Left ventricle myocardium superior (tissue), 1 donor: ENCODE measurements at regions not wholly inside any gene's neighbourhood (a gene's known extent, or its start where the extent isn't known, plus 50 kb on each side); places are given as distances from the start of the nearest gene placed in this dataset.

Experiments
- ATAC-seq: fragments of 200-7000 bp; cut with Tn5 transposase; one replicate; pipeline ENCODE4 v1.9.1; 2020; ENCODE audit warnings: mild to moderate bottlenecking, moderate library complexity
- DNase-seq: peaks from one replicate; pipeline ENCODE4 v3.0.0-alpha.2; 2020
- intact Hi-C: fragments of 100-400 bp; cut with micrococcal nuclease; formaldehyde crosslinking; loops from one replicate; pipeline ENCODE4 v1.11.0; 2022
- donor health status: DM: no; HTN: yes; CAD: no; lungs with severe emphysema.

GRCh38 chr2:71813807-71814470, 333.7 kb downstream of the CYP26B1 start:
- no peak for ATAC-seq
- intact Hi-C loops: no loop called here
- no peak for DNase-seq

GRCh38 chr2:71813315-71813714, 334.3 kb downstream of the CYP26B1 start:
- no peak for ATAC-seq
- intact Hi-C loops: no loop called here
- no peak for DNase-seq

- ATAC-seq (no peak), DNase-seq (no peak)
- intact Hi-C loops: no loop called here
Measured at GRCh38 chr2:71812736-71813135, 334.9 kb downstream of the CYP26B1 start.

GRCh38 chr2:71811726-71812125, 335.9 kb downstream of the CYP26B1 start:
- DNase-seq (no peak), ATAC-seq (no peak)
- intact Hi-C loops: no loop called here

- ATAC-seq: no peak
- DNase-seq: no peak
- intact Hi-C loops: no loop called here
Measured at GRCh38 chr2:71811157-71811556, 336.5 kb downstream of the CYP26B1 start.

GRCh38 chr2:71807581-71808451, 339.8 kb downstream of the CYP26B1 start:
- DNase-seq: peak; percentile 84
- intact Hi-C loops: no loop called here
- peak; percentile 97 for ATAC-seq

GRCh38 chr2:71806432-71806831, 341.2 kb downstream of the CYP26B1 start:
- no peak for DNase-seq
- intact Hi-C loops: no loop called here
- no peak for ATAC-seq

- ATAC-seq (no peak), DNase-seq (no peak)
- intact Hi-C loops: no loop called here
Measured at GRCh38 chr2:71804281-71804751, 343.3 kb downstream of the CYP26B1 start.

- DNase-seq: no peak
- no peak for ATAC-seq
- intact Hi-C loops: no loop called here
Measured at GRCh38 chr2:71803398-71803797, 344.3 kb downstream of the CYP26B1 start.

GRCh38 chr2:71802556-71802955, 345.1 kb downstream of the CYP26B1 start:
- intact Hi-C loops: no loop called here
- no peak for DNase-seq
- ATAC-seq: no peak

GRCh38 chr2:71801969-71802368, 345.7 kb downstream of the CYP26B1 start:
- DNase-seq (peak; percentile 81), ATAC-seq (peak; percentile 85)
- intact Hi-C loops: no loop called here

GRCh38 chr2:71801556-71801955, 346.1 kb downstream of the CYP26B1 start:
- ATAC-seq (no peak), DNase-seq (no peak)
- intact Hi-C loops: no loop called here

GRCh38 chr2:71800851-71801250, 346.8 kb downstream of the CYP26B1 start:
- no peak for ATAC-seq

GRCh38 chr2:71800106-71800809, 346.9 kb downstream of the DYSF start:
- DNase-seq: no peak
- intact Hi-C loops: no loop called here

More at GRCh38 chr2:71800851-71801250, 346.8 kb downstream of the CYP26B1 start:
- intact Hi-C loops: no loop called here
- no peak for DNase-seq

GRCh38 chr2:71799013-71799575, 345.7 kb downstream of the DYSF start:
- DNase-seq: no peak
- intact Hi-C loops: no loop called here
- ATAC-seq: no peak

More at GRCh38 chr2:71800106-71800809, 346.9 kb downstream of the DYSF start:
- no peak for ATAC-seq

GRCh38 chr2:71798266-71799012, 345.1 kb downstream of the DYSF start:
- ATAC-seq (peak; percentile 62), DNase-seq (peak; percentile 52)
- intact Hi-C loops: no loop called here

GRCh38 chr2:71797035-71797810, 343.9 kb downstream of the DYSF start:
- no peak for DNase-seq
- intact Hi-C loops: no loop called here
- ATAC-seq: no peak

GRCh38 chr2:71796174-71796593, 342.8 kb downstream of the DYSF start:
- peak; percentile 55 for ATAC-seq
- intact Hi-C loops: no loop called here
- DNase-seq: peak; percentile 40
